HEK293 (cell line): ENCODE measurements at regions not wholly inside any gene's neighbourhood (a gene's known extent, or its start where the extent isn't known, plus 50 kb on each side); places are given as distances from the start of the nearest gene placed in this dataset.

Source experiments
- CTCF ChIA-PET: fragments of 350-600 bp; formaldehyde crosslinking; extraction: SDS; loops from one replicate; lab custom pipeline; 2021; ENCODE audit warnings: antibody characterized with exemption; lab: Yijun Ruan, JAX
- POLR2A ChIA-PET: fragments of 300-600 bp; formaldehyde crosslinking; extraction: SDS; loops from one replicate; lab custom pipeline; 2020; ENCODE audit warnings: antibody characterized with exemption, inconsistent platforms; lab: Yijun Ruan, JAX
- H3K27ac ChIP-seq: fragments of 200-500 bp; sonication (Bioruptor generic); 2 replicates; pipeline ENCODE4 v1.5.1; 2014; ENCODE audit warnings: low read depth, low read length, control low read depth, inconsistent platforms; ENCODE audit errors: extremely low read depth
- H3K36me3 ChIP-seq, 2 experiments: fragments of 200-500 bp in 1 of 2; sonication (Bioruptor generic) in 1 of 2; 1 replicate in 1 of 2; 2 replicates in 1 of 2; pipeline ENCODE4 v1.5.1; 2014 to 2017; ENCODE audit warnings: inconsistent platforms in 2 of 2, low read length in 2 of 2; ENCODE audit not compliant: control insufficient read depth in 2 of 2, insufficient read depth in 1 of 2
- H3K4me1 ChIP-seq: fragments of 200-500 bp; sonication (Bioruptor generic); 2 replicates; pipeline ENCODE4 v1.5.1; 2014; ENCODE audit warnings: mild to moderate bottlenecking, low read length, inconsistent platforms; ENCODE audit not compliant: control insufficient read depth, insufficient read depth
- H3K4me3 ChIP-seq: 2 replicates; pipeline ENCODE4 v1.5.1; 2011; ENCODE audit warnings: low read depth, mild to moderate bottlenecking, control low read depth, low read length, moderate library complexity
- H3K9me3 ChIP-seq: fragments of 200-500 bp; sonication (Bioruptor generic); 2 replicates; pipeline ENCODE4 v1.5.1; 2014; ENCODE audit warnings: low read depth, low read length, inconsistent platforms; ENCODE audit not compliant: control insufficient read depth, insufficient read depth
- BCL11A ChIP-seq: fragments of 450-650 bp; formaldehyde crosslinking; IDR thresholded peaks from 2 replicates; pipeline ENCODE4 v1.5.1; 2016; ENCODE audit warnings: low read depth, missing biosample characterization, missing genetic modification characterization
- OVOL3 ChIP-seq: fragments of 450-650 bp; formaldehyde crosslinking; IDR thresholded peaks from 2 replicates; pipeline ENCODE4 v1.5.1; 2016; ENCODE audit warnings: missing biosample characterization, missing genetic modification characterization
- ZFP37 ChIP-seq: fragments of 450-650 bp; formaldehyde crosslinking; IDR thresholded peaks from 2 replicates; pipeline ENCODE4 v1.5.1; 2016; ENCODE audit warnings: missing biosample characterization, missing genetic modification characterization
- ZNF155 ChIP-seq: fragments of 450-650 bp; formaldehyde crosslinking; IDR thresholded peaks from 2 replicates; pipeline ENCODE4 v1.5.1; 2016; ENCODE audit warnings: missing biosample characterization, missing genetic modification characterization
- ZNF157 ChIP-seq: fragments of 450-650 bp; formaldehyde crosslinking; IDR thresholded peaks from 2 replicates; pipeline ENCODE4 v1.5.1; 2016; ENCODE audit warnings: missing biosample characterization, missing genetic modification characterization
- ZNF169 ChIP-seq: fragments of 450-650 bp; formaldehyde crosslinking; IDR thresholded peaks from 2 replicates; pipeline ENCODE4 v1.5.1; 2016; ENCODE audit warnings: missing biosample characterization, missing genetic modification characterization
- ZNF214 ChIP-seq: fragments of 450-650 bp; formaldehyde crosslinking; IDR thresholded peaks from 2 replicates; pipeline ENCODE4 v1.5.1; 2017; ENCODE audit warnings: missing biosample characterization, mild to moderate bottlenecking, missing genetic modification characterization, borderline replicate concordance
- ZNF223 ChIP-seq: fragments of 450-650 bp; formaldehyde crosslinking; IDR thresholded peaks from 2 replicates; pipeline ENCODE4 v1.5.1; 2016; ENCODE audit warnings: missing biosample characterization, missing genetic modification characterization
- ZNF274 ChIP-seq, 2 experiments: fragments of 200-500 bp in 1 of 2; fragments of 450-650 bp in 1 of 2; sonication (Bioruptor generic) in 1 of 2; formaldehyde crosslinking in 1 of 2; IDR thresholded peaks; 2 replicates each; pipeline versions ENCODE4 v1.5.1 to v1.6.1; 2014 to 2016; ENCODE audit warnings: borderline replicate concordance in 1 of 2, inconsistent platforms in 1 of 2, low read length in 1 of 2, missing biosample characterization in 1 of 2, missing genetic modification characterization in 1 of 2
- ZNF350 ChIP-seq: fragments of 450-650 bp; formaldehyde crosslinking; IDR thresholded peaks from 2 replicates; pipeline ENCODE4 v1.5.0; 2017; ENCODE audit warnings: missing biosample characterization, mild to moderate bottlenecking, missing genetic modification characterization
- ZNF366 ChIP-seq: fragments of 450-650 bp; formaldehyde crosslinking; conservative IDR thresholded peaks from 2 replicates; pipeline ENCODE4 v1.5.1; 2016; ENCODE audit warnings: missing biosample characterization, missing genetic modification characterization
- ZNF544 ChIP-seq: fragments of 450-650 bp; formaldehyde crosslinking; IDR thresholded peaks from 2 replicates; pipeline ENCODE4 v1.5.0; 2017; ENCODE audit warnings: missing biosample characterization, missing genetic modification characterization
- ZNF660 ChIP-seq: fragments of 450-650 bp; IDR thresholded peaks from 2 replicates; pipeline ENCODE4 v1.5.1; 2018; ENCODE audit warnings: missing biosample characterization, mild to moderate bottlenecking, missing genetic modification characterization
- ZNF701 ChIP-seq: fragments of 450-650 bp; formaldehyde crosslinking; IDR thresholded peaks from 2 replicates; pipeline ENCODE4 v1.5.1; 2016; ENCODE audit warnings: missing biosample characterization, missing genetic modification characterization
- ZNF785 ChIP-seq: fragments of 450-650 bp; formaldehyde crosslinking; IDR thresholded peaks from 2 replicates; pipeline ENCODE4 v1.5.1; 2016; ENCODE audit warnings: missing biosample characterization, missing genetic modification characterization
- TF ChIP-seq, protein P1 (sequence below): IDR thresholded peaks from 2 replicates; pipeline ENCODE4 v1.6.1; 2011; ENCODE audit warnings: mild to moderate bottlenecking, low read depth, low read length, borderline replicate concordance
- TF ChIP-seq, protein P2 (sequence below): fragments of 450-650 bp; formaldehyde crosslinking; IDR thresholded peaks from 2 replicates; pipeline ENCODE4 v1.5.1; 2016; ENCODE audit warnings: missing biosample characterization, missing genetic modification characterization
- TF ChIP-seq, protein P3 (sequence below): fragments of 450-650 bp; formaldehyde crosslinking; IDR thresholded peaks from 2 replicates; pipeline ENCODE4 v1.5.1; 2016; ENCODE audit warnings: missing biosample characterization, missing genetic modification characterization, borderline replicate concordance
- TF ChIP-seq, protein P4 (sequence below): fragments of 450-650 bp; formaldehyde crosslinking; optimal IDR thresholded peaks from 2 replicates; pipeline ENCODE3; 2016; ENCODE audit warnings: missing biosample characterization, mild to moderate bottlenecking, missing genetic modification characterization

DNA sequence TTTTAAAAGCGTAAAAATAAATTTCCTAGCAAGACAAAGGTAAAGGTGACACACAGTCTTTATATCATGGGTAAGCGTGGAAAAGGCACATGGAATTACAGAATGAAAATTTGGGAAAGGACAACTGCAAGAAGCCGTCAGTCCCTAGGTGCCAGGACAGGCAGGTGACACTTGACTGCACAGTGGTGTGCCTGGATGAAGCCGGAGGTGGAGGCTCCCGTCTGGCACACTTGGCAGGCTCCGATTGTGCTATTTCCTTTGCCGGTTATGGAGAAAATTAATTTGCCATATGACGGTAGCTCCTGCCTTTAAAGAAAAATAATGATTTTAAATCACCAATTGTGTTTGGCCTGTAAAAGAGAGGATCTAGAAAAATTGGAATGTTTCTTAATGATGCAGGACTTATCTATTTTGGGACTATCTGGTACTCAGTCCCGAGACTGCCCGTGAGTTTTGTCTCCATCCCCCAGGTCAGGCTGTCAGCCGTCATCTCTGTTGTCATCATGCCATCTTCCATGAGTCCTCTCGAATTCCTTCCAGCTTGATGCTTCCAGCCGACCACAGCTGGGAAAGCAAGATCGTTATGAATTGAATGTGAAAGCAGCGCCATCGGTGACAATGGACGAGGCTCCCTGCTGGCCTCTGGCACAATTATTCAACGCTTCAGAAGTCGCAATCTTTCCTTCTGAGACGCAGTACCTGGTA, 56.2 kb upstream of the MGMT start:
- Histone ChIP-seq H3K27ac (no peak overlapping the region), H3K4me1 (no peaks in the 10 kb centered on the region), H3K9me3 (no peaks in the 10 kb centered on the region), H3K36me3 (no peaks in the 10 kb centered on the region)
- POLR2A ChIA-PET = no interaction called here
- CTCF ChIA-PET = interaction anchor here (0.6 kb wide), 1 partner anchor 42 kb away, joined by 4 read pairs; no protein-coding TSS in a partner anchor
- TF ChIP-seq, protein P1, sequence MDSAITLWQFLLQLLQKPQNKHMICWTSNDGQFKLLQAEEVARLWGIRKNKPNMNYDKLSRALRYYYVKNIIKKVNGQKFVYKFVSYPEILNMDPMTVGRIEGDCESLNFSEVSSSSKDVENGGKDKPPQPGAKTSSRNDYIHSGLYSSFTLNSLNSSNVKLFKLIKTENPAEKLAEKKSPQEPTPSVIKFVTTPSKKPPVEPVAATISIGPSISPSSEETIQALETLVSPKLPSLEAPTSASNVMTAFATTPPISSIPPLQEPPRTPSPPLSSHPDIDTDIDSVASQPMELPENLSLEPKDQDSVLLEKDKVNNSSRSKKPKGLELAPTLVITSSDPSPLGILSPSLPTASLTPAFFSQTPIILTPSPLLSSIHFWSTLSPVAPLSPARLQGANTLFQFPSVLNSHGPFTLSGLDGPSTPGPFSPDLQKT = no peak
- TF ChIP-seq ZNF274 (IDR thresholded peaks at IDR 0.05; ENCODE audit: low read length) = no peak
- no peak for TF ChIP-seq ZNF274 (tag by site-specific recombination; IDR thresholded peaks at IDR 0.05; ENCODE audit: borderline replicate concordance)
- no peak for TF ChIP-seq ZFP37 (tag by site-specific recombination)
- TF ChIP-seq, protein P2, sequence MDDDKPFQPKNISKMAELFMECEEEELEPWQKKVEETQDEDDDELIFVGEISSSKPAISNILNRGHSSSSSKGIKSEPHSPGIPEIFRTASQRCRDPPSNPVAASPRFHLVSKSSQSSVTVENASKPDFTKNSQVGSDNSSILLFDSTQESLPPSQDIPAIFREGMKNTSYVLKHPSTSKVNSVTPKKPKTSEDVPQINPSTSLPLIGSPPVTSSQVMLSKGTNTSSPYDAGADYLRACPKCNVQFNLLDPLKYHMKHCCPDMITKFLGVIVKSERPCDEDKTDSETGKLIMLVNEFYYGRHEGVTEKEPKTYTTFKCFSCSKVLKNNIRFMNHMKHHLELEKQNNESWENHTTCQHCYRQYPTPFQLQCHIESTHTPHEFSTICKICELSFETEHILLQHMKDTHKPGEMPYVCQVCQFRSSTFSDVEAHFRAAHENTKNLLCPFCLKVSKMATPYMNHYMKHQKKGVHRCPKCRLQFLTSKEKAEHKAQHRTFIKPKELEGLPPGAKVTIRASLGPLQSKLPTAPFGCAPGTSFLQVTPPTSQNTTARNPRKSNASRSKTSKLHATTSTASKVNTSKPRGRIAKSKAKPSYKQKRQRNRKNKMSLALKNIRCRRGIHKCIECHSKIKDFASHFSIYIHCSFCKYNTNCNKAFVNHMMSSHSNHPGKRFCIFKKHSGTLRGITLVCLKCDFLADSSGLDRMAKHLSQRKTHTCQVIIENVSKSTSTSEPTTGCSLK = no peak
- TF ChIP-seq, protein P3, sequence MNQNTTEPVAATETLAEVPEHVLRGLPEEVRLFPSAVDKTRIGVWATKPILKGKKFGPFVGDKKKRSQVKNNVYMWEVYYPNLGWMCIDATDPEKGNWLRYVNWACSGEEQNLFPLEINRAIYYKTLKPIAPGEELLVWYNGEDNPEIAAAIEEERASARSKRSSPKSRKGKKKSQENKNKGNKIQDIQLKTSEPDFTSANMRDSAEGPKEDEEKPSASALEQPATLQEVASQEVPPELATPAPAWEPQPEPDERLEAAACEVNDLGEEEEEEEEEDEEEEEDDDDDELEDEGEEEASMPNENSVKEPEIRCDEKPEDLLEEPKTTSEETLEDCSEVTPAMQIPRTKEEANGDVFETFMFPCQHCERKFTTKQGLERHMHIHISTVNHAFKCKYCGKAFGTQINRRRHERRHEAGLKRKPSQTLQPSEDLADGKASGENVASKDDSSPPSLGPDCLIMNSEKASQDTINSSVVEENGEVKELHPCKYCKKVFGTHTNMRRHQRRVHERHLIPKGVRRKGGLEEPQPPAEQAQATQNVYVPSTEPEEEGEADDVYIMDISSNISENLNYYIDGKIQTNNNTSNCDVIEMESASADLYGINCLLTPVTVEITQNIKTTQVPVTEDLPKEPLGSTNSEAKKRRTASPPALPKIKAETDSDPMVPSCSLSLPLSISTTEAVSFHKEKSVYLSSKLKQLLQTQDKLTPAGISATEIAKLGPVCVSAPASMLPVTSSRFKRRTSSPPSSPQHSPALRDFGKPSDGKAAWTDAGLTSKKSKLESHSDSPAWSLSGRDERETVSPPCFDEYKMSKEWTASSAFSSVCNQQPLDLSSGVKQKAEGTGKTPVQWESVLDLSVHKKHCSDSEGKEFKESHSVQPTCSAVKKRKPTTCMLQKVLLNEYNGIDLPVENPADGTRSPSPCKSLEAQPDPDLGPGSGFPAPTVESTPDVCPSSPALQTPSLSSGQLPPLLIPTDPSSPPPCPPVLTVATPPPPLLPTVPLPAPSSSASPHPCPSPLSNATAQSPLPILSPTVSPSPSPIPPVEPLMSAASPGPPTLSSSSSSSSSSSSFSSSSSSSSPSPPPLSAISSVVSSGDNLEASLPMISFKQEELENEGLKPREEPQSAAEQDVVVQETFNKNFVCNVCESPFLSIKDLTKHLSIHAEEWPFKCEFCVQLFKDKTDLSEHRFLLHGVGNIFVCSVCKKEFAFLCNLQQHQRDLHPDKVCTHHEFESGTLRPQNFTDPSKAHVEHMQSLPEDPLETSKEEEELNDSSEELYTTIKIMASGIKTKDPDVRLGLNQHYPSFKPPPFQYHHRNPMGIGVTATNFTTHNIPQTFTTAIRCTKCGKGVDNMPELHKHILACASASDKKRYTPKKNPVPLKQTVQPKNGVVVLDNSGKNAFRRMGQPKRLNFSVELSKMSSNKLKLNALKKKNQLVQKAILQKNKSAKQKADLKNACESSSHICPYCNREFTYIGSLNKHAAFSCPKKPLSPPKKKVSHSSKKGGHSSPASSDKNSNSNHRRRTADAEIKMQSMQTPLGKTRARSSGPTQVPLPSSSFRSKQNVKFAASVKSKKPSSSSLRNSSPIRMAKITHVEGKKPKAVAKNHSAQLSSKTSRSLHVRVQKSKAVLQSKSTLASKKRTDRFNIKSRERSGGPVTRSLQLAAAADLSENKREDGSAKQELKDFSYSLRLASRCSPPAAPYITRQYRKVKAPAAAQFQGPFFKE (tag by site-specific recombination) = no peak
- TF ChIP-seq ZNF223 (tag by site-specific recombination) = no peak
- no peak for TF ChIP-seq ZNF544 (tag by site-specific recombination)
- no peak for TF ChIP-seq ZNF169 (tag by site-specific recombination)
- TF ChIP-seq ZNF350 (tag by site-specific recombination) = no peak
- TF ChIP-seq, all 188 proteins: peak for 0
- H3K4me3 ChIP-seq = no peak overlapping the region

DNA sequence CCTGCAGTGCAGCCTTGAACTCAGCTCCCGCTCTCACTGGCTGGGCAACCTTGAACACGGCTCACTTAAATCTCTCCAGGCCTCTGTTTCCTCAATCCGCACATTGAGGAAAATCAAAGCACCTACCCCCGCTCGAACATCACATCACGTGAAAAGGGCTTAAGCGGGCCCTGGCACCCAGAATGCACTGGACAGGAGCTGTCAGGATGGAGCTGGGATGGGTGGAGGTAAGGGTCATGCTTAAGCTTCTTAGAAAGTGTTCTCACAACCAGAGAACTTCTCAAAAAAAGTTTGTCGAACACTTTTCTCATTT, 55.7 kb upstream of the MGMT start:
- Histone ChIP-seq H3K27ac (no peak overlapping the region), H3K36me3 (no peaks in the 10 kb centered on the region), H3K9me3 (no peaks in the 10 kb centered on the region), H3K4me3 (no peak overlapping the region), H3K4me1 (no peaks in the 10 kb centered on the region; the same call in 1 of the 2 replicates)
- ChIA-PET POLR2A (no interaction called here), CTCF (no interaction called here)
- TF ChIP-seq ZNF157 (tag by site-specific recombination) (no peak), ZNF660 (tag by site-specific recombination) (no peak), ZNF366 (no peak), ZNF701 (no peak), BCL11A (tag by site-specific recombination) (no peak), ZNF155 (tag by site-specific recombination) (no peak), ZNF214 (no peak), OVOL3 (tag by site-specific recombination) (no peak), ZNF785 (no peak)
- TF ChIP-seq, protein P4, sequence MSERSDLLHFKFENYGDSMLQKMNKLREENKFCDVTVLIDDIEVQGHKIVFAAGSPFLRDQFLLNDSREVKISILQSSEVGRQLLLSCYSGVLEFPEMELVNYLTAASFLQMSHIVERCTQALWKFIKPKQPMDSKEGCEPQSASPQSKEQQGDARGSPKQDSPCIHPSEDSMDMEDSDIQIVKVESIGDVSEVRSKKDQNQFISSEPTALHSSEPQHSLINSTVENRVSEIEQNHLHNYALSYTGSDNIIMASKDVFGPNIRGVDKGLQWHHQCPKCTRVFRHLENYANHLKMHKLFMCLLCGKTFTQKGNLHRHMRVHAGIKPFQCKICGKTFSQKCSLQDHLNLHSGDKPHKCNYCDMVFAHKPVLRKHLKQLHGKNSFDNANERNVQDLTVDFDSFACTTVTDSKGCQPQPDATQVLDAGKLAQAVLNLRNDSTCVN = no peak
